Middle frontal gyrus (tissue), 1 donor: ENCODE measurements at regions not wholly inside any gene's neighbourhood (a gene's known extent, or its start where the extent isn't known, plus 50 kb on each side); places are given as distances from the start of the nearest gene placed in this dataset.
"Not testable (repeated sequence)": the region's sequence is repeated elsewhere in the genome, so short reads cannot be mapped to it uniquely, and the experiment has no call there.

Experiments used
- DNase-seq: peaks from one replicate; pipeline ENCODE4 v3.0.0-alpha.2; 2015; ENCODE audit warnings: low spot score; ENCODE audit errors: extremely low spot score

DNA sequence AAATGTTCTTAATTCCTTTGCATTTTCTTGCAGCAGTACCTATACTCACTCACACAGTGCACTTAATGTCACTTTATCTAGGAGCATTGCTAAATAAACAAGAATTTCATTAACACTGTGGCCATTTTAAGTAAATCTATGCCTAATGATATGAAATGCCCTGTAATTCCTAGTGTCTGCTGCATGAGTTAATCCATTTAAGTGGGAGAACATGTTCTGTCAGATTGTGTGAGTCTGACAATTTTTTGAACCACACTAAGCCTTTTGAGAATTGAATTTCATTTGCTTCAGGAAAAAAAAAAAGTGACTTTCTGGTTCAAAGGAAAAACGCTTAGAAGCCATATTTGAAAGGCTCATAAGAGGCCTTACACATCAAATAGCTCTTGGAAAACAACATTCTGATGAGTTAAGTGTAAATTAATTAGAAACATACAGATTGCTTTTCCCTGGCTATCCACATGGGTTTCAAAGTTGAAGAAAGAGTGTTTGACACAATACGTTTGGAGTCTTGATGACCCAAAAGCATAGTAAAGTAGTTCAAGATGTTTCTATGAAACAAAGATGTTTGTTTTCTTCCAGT, 446.7 kb upstream of the GRAMD2B start:
- DNase-seq, result no peak

GRCh38 chr5:125978015-125978414, 445.2 kb upstream of the GRAMD2B start:
- no peak for DNase-seq

- no peak for DNase-seq
Measured at GRCh38 chr5:125979636-125980035, 443.6 kb upstream of the GRAMD2B start.

DNA sequence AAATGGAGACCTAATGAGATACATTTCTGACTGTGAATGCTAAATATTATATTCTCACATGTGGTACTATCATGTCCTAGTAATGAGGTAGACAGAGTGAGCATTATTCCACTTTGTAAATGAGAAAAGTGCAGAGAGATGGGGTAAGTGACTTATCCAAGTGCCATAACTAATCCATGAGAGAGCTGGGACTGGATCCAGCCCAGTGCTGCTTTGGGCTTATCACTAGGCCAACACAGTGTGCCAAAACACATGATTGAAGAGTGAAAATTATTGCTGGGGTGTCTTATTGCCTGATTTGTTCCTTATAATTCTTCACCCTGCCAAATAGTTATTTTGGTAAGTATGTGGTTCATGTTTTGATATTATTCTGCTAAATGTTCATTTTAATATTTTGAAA, 442.2 kb upstream of the GRAMD2B start:
- no peak for DNase-seq

GRCh38 chr5:125987677-125988255, 435.4 kb upstream of the GRAMD2B start:
- DNase-seq, result no peak

GRCh38 chr5:125992050-125992449, 431.2 kb upstream of the GRAMD2B start:
- no peak for DNase-seq

DNA sequence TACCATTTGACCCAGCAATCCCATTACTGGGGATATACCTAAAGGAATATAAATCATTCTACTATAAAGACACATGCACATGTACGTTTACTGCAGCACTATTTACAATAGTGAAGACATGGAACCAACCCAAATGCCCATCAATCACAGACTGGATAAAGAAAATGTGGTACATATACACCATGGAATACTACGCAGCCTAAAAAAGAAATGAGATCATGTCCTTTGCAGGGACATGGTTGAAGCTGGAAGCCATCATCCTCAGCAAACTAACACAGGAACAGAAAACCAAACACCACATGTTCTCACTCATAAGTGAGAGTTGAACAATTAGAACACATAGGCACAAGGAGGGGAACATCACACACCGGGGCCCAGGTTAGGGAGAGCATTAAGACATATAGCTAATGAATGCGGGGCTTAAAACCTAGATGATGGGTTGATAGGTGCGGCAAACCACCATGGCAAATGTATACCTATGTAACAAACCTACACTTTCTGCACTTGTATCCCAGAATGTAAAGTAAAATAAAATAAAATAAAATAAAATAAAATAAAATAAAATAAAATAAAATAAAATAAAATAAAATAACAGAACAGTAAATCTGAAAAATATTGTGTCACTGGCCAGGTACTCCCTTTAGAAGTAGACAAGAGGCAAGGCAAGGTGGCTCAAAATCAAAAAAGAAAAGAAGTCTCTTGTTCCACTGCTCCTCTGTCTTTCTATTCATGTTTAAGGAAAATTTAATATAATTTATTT, 423.8 kb upstream of the GRAMD2B start:
- DNase-seq, result not testable (repeated sequence)

DNA sequence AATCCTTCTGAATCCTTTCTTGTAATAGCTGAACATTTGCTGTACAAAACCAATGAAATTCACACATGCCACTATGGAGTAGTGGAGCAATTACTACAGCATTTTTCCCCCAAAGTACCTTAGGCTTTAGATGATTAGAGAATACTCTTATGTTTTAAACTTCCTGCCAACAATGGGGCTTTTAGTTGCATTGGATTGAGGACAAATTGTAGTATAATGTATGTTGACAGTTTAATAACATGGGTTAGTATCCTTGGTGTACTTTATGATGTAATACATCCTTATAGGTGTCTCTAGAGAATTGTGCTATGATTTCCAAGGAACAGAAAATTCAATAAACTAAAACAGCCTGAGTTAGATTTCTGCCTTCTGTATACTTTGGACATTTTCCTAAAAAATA, 422.7 kb upstream of the GRAMD2B start:
- DNase-seq, result no peak

DNA sequence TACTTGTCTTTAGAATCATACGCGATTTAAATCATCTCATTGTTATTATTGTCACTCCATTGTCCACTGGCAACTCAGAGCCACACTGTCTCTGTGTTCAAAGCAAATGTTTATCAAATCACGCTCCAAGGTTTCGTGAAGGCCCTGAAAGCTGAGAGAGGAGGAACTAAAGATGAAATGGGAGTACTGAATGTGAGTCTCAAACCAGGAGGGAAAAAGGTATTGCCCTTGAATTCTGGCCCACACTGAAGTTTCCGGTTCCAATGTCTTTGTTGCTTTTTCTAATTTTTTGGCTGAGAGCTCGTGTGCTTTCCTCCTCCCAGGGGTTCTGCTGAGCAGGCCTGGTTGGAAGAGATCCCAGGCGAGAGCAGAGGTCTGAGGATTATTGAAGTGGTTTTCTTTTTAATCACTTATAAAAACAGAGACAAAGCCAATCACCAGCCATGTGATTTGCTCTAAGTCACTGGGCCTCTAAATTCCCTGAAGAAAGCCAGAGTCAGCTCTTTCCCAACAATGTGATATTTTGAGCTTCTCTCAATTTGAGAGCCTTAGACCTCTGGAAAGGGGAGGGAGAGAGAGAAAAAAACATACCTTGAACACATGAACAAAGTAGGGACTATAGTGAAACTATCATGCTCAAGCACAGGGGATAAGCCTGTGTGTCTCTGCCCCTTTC, 420.8 kb upstream of the GRAMD2B start:
- no peak for DNase-seq

- no peak for DNase-seq
Measured at GRCh38 chr5:126003309-126003708, 419.9 kb upstream of the GRAMD2B start.

- no peak for DNase-seq
Measured at GRCh38 chr5:126004636-126005035, 418.6 kb upstream of the GRAMD2B start.

- DNase-seq, result no peak
Measured at GRCh38 chr5:126007841-126008240, 415.4 kb upstream of the GRAMD2B start.

DNA sequence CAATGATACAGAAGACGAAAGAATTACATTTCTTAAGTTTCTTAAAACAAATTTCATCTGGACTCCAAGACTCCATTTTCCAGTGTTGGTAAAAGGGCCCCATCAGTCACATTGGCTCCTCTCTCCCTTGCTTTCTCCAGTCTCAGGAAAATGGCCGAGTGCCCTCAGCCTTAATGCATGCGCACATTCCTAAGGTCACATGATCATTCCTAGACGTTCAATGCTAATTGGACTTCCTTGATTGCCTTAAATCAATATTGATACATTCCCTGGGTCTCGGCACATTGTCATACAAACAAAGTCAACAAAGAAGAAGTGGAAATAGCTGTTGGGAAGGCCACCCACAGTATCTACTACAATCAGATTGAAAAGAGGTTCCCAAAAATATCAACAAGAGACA, 413.6 kb upstream of the GRAMD2B start:
- no peak for DNase-seq

- not testable (repeated sequence) for DNase-seq
Measured at GRCh38 chr5:126011526-126011925, 411.7 kb upstream of the GRAMD2B start.

DNA sequence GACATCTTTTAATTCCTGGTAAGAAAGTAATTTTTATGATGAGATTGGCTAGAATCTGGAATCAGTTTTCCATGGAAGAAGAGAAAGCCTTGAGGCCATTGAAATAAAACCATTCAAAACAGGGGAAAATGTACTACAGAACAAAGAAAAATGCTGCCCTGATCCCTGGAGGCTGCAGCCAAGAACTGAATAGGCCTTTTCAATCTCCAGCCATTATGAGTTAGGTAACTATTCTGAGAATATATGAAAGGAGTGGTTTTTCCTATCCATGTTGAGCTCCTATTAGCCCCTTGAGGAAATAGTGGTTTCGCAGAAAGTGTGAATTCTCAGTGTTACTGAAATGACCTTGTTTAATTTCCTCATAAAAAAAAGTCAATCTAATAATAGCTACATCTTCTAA, 408.5 kb upstream of the GRAMD2B start:
- no peak for DNase-seq

- DNase-seq, result no peak
Measured at GRCh38 chr5:126015235-126016181, 407.7 kb upstream of the GRAMD2B start.

GRCh38 chr5:126016256-126016655, 407.0 kb upstream of the GRAMD2B start:
- no peak for DNase-seq

DNA sequence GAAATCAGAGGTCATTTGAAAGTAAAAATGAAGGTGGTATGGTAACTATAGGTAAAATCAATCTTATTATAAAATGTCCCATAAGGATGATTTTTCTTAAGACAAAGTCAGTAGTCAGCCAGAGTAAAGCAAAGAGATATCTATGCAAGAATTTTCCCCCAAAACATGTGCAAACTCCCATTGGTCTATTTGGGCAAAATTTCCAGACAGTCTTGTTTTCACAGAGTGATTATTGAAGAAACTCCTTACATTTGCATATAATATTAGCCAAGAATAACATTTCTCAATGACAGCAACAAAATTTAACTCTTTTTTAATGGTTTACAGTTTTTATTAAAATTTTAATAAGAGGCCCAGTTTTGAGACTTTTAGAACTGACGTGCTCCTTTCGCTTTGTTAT, 406.1 kb upstream of the GRAMD2B start:
- DNase-seq, result no peak

DNA sequence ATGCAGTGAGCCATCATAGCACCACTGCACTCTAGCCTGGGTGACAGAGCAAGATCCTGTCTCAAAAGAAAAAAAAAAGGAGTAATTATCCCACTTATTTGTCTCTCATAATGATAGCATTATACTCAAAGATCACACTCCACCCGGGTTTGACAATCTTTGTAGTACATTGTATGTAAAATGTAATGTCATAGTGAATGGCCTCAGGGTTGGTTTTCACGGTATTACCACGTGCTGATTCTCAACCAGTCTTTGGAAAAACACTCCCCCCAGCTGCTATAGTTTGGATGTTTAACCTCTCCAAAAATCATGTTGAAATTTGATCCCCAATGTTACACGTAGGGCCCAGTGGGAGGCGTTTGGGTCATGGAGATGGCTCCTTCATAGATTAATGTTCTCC, 402.4 kb upstream of the GRAMD2B start:
- no peak for DNase-seq

- DNase-seq, result no peak
Measured at GRCh38 chr5:126023994-126024441, 399.2 kb upstream of the GRAMD2B start.

DNA sequence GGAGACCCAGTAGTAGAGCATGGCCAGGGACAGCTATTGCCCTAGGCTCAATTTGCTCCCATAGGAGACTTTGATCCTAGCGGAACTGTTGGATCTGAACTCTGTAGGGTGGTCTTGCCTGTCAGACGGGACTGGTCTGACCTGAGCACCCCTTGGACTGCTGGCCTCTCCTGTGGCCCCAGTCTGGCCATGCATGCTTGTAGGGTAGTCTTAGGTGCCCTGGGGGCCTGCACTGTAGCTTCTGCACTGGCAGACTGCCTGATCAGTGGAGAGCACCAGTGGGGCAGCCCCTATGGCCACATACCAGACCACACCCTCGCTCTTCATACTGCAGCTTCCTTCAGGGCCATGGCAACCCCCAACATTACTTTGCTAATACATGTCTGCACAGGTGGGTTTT, 396.1 kb upstream of the GRAMD2B start:
- DNase-seq, result no peak
